DMS 273 treated with DMSO at 0.1 percent for 48 hours (cell line): ENCODE measurements at regions not wholly inside any gene's neighbourhood (a gene's known extent, or its start where the extent isn't known, plus 50 kb on each side); places are given as distances from the start of the nearest gene placed in this dataset.

Experiments used
- DNase-seq: peaks from one replicate; lab custom pipeline; 2025; lab: John Stamatoyannopoulos, UW

DNA sequence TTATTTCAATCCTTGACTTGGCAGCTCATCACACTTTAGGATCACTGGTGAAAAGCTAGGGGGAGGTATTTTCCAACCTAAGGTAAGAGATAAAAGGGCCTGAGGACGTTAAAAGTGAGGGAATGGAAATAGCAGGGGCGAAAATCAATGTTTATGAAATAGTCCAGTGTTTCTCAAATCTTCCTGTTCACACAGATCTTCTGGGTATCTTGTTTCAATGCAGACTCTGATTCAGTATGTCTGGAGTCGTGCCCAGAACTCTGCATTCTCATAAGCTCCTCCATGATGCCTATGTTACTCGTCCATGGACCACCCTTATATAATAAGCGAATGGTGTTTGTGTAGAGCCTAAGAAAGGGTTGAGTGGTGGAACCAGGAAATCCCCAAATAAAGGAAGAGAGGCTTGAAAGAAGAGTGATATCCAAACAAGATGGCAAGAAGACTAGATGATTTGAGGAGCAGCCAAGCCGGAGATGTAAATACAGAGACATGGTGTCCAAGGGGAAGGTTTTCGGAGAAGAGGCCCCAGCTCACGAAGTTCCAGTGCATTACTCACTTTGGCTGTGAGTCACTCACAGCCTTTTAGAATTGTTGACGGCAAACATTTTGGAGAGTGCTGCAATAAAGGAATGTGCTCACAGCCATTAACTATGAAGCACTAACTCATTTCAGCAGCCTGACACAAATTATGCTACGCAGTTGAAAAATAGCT is 215.6 kb upstream of the PPARGC1A start:
- no peak for DNase-seq

GRCh38 chr4:24104158-24104565 is 214.3 kb upstream of the PPARGC1A start:
- no peak for DNase-seq

GRCh38 chr4:24103434-24104157 is 213.7 kb upstream of the PPARGC1A start:
- no peak for DNase-seq

GRCh38 chr4:24102621-24103020 is 212.8 kb upstream of the PPARGC1A start:
- DNase-seq, result no peak

- no peak for DNase-seq
Measured at GRCh38 chr4:24096603-24097002, 206.8 kb upstream of the PPARGC1A start.

- no peak for DNase-seq
Measured at GRCh38 chr4:24094726-24095125, 204.9 kb upstream of the PPARGC1A start.

DNA sequence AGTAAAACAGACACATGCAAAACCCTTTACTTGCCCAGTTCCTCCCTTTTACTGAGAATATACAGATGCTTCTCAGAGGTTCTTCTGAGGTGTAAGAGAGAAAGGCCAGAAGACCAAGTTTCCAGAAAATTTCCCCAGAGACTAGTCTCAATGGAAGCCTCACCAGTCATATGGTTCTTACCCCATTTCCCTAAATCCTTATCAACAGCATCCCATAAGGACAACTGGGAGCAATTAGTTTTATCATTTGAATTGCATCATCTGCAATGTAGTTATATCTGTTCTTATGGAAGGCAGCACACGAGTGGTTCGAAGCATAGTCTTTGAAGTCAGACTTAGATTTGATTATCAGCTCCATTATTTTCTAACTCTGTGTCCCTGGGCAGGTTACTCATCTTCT is 203.6 kb upstream of the PPARGC1A start:
- no peak for DNase-seq

DNA sequence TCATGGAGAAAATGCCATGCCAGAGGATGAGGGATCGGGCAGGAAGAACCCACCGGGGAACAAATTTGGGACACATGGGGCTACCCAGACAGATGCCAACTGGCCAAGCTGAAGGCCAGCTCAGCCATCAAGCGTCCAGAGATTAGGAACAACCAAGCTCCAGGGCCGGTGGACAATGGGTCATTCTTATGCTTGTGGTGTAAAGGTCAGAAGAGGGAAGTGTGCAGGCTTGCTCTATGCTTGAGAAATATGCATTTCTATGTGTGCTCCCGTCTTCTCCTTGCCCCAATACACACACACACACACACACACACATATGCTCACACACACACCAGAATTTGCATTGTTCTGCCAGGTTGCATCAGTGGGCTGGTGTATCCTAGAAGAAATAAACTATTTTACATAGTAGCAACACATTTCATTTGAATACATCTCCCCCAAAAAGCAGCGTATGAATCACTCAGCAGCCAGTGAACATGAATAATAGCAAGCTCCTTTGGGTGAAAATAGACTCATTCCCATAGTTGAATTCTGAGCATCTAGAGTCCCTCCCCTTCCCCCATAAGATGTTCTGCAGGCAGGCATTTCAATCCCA is 201.9 kb upstream of the PPARGC1A start:
- DNase-seq, result no peak

- DNase-seq, result no peak
Measured at GRCh38 chr4:24089851-24090534, 200.1 kb upstream of the PPARGC1A start.

DNA sequence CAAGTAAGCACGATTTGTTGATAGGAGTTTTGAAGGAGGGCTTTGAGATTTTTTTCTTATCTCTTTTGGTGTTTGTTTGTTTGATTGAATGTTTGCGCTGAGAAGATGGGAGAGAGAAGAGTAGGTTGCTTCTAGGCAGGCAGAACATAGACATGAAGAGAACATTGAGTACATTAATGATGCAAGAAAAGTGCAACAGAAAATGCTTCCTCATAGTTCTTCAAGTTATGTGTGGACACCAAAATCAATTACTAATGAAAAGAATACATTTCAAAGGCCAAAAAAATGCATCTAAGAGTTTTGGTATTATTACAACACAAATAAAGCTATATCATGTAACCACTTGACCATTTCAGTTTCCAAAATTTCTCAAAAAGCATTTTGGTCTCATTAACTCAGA is 191.0 kb upstream of the PPARGC1A start:
- DNase-seq, result no peak

DNA sequence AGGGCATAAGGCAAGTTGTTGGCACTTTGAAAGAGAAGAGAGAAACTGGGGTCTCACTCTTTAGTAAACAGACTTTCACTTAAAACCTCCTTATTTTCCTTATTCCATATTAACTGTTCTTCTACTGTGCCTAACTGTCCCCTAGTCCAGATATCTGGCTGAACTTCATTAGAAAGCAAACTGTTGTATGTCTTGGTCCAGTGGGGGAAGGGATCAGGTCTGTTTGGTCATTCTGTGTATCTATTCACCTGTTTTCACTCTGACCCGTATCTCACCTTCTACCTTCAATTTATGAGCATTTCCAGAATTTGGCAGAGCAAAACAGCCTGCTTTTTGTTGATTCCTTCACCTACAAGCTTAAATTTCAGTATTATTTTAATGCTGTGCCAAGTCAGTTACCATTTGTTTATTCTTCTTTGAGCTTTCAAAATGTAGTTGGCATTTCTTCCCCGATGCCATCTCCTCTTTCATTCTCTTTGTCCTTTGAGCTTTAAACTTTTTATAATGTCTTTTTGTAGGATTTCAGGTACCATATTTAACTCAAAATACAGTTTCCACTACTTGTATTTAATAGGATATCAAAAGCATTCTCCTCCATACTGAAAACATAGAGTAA is 188.6 kb upstream of the PPARGC1A start:
- no peak for DNase-seq

- no peak for DNase-seq
Measured at GRCh38 chr4:24076811-24077210, 187.0 kb upstream of the PPARGC1A start.

GRCh38 chr4:24073948-24074347 is 184.1 kb upstream of the PPARGC1A start:
- no peak for DNase-seq

DNA sequence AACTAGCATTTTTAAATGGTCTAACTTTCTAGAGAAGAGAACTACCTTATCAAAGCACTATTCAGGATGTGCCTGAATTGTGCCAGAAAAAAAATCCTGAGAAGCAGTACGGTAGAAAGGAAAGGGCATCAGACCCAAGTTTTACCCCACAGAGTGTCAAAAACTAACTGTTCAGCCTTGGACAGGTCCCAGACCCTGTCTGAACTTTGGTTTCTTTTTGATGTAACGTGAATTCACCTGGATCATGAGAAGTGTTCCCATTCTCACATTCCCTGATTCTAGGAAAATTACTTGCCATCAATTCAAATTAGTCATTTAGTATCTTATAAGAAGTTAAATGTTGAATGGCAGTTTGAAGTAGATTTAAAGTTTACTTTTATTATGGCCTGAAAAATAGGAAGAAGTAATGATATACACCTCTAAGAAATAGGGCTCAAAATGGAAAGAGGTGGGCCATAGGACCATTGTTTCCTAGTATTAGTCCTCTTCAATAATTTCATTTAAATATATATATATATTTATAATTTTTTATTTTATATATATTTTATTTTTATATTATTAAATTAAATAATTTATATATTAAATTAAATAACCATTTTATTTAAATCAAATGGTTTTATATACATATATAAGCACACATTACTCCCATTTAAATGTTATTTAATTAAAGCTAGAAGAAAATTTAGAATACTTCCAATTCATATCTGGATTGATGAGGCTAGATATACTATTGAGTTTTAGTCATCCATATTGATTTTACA is 181.9 kb upstream of the PPARGC1A start:
- no peak for DNase-seq

- no peak for DNase-seq
Measured at GRCh38 chr4:24070117-24070516, 180.3 kb upstream of the PPARGC1A start.

GRCh38 chr4:24067367-24068193 is 177.7 kb upstream of the PPARGC1A start:
- DNase-seq, result peak; percentile 67

- DNase-seq, result no peak
Measured at GRCh38 chr4:24065974-24066373, 176.1 kb upstream of the PPARGC1A start.

- DNase-seq, result peak; percentile 43
Measured at GRCh38 chr4:24063731-24064130, 173.9 kb upstream of the PPARGC1A start.

DNA sequence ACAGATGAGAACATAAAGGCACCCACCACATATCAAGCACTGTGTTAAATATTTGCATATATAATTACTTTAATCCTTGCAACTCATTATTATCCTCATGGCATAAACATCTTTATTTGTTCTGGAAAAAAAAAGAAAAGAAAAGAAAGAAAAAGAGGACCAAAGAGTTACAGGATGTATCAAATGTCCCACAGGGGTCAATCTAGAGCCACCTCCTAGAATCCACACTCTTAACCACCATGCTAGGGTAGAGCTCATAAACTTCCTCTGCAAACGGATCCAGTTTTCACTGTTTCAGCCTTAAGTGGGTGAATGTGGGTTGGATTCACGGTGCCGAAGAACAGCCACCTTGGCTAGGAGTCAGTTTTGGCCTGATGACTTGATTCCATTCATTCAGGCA is 171.1 kb upstream of the PPARGC1A start:
- no peak for DNase-seq

DNA sequence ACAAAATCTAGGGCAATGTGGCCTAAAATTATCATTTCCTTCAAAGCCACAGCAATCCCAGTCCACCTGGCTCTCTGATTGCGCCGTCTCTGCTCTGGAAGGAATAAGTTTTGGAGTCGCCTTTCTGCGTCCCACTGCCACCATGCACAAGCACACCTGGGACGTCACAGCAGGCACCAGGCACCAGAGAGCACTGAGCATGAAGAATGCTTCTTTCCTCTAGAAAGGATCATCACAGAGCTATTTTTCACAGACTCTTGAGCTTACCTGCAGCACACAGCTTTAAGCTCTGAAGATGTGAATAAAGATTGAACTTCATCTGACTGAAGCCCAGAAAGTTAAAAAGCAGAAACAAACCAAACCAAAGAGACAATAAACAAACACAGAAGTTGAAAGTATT is 170.0 kb upstream of the PPARGC1A start:
- DNase-seq, result no peak
